ENCODE measurements at regions not wholly inside any gene's neighbourhood (a gene's known extent, or its start where the extent isn't known, plus 50 kb on each side); places are given as distances from the start of the nearest gene placed in this dataset.

GRCh38 chr16:9476744-9477143 lies 385.3 kb downstream of the HAPSTR1 start:
- TF ChIP-seq YY1 (IDR thresholded peaks at IDR 0.05; ENCODE audit: low read depth) (no peak), EP300 (IDR thresholded peaks at IDR 0.05; ENCODE audit: borderline replicate concordance) (no peak), EGR1 (IDR thresholded peaks at IDR 0.05) (no peak), FOXM1 (IDR thresholded peaks at IDR 0.05; ENCODE audit: borderline replicate concordance, low read depth) (no peak), TAF1 (IDR thresholded peaks at IDR 0.05; ENCODE audit: low read depth) (no peak), CEBPB (IDR thresholded peaks at IDR 0.05) (no peak), TEAD4 (IDR thresholded peaks at IDR 0.05) (no peak), REST (IDR thresholded peaks at IDR 0.05; ENCODE audit: low read depth) (no peak), NFIC (IDR thresholded peaks at IDR 0.05) (no peak)

- TF ChIP-seq EP300 (IDR thresholded peaks at IDR 0.05; ENCODE audit: borderline replicate concordance), result no peak
- TF ChIP-seq TAF1 (IDR thresholded peaks at IDR 0.05; ENCODE audit: low read depth), result no peak
These were observed 387.6 kb downstream of the HAPSTR1 start for GRCh38 chr16:9479008-9479407.

GRCh38 chr16:9480503-9480902 lies 389.1 kb downstream of the HAPSTR1 start:
- TF ChIP-seq USF1 (IDR thresholded peaks at IDR 0.05) (no peak), CEBPB (IDR thresholded peaks at IDR 0.05) (no peak)

- TF ChIP-seq TCF12 (IDR thresholded peaks at IDR 0.05; ENCODE audit: low read depth) (no peak), EGR1 (IDR thresholded peaks at IDR 0.05) (no peak), MAX (IDR thresholded peaks at IDR 0.05) (no peak), CEBPB (IDR thresholded peaks at IDR 0.05) (no peak), YY1 (IDR thresholded peaks at IDR 0.05; ENCODE audit: low read depth) (no peak), FOXM1 (IDR thresholded peaks at IDR 0.05; ENCODE audit: borderline replicate concordance, low read depth) (no peak), NFIC (IDR thresholded peaks at IDR 0.05) (no peak), REST (IDR thresholded peaks at IDR 0.05; ENCODE audit: low read depth) (no peak)
These were observed 390.6 kb downstream of the HAPSTR1 start for GRCh38 chr16:9481747-9482730.

GRCh38 chr16:9484426-9484825 lies 393.0 kb downstream of the HAPSTR1 start:
- no peak for TF ChIP-seq NFIC (IDR thresholded peaks at IDR 0.05)
- no peak for TF ChIP-seq USF1 (IDR thresholded peaks at IDR 0.05)
- no peak for TF ChIP-seq TEAD4 (IDR thresholded peaks at IDR 0.05)
- no peak for TF ChIP-seq TCF12 (IDR thresholded peaks at IDR 0.05; ENCODE audit: low read depth)
- no peak for TF ChIP-seq REST (IDR thresholded peaks at IDR 0.05; ENCODE audit: low read depth)
- TF ChIP-seq EP300 (IDR thresholded peaks at IDR 0.05; ENCODE audit: borderline replicate concordance), result no peak
- TF ChIP-seq EGR1 (IDR thresholded peaks at IDR 0.05), result no peak
- TF ChIP-seq CEBPB (IDR thresholded peaks at IDR 0.05), result no peak
- no peak for TF ChIP-seq YY1 (IDR thresholded peaks at IDR 0.05; ENCODE audit: low read depth)
- no peak for TF ChIP-seq TAF1 (IDR thresholded peaks at IDR 0.05; ENCODE audit: low read depth)
- no peak for TF ChIP-seq FOXM1 (IDR thresholded peaks at IDR 0.05; ENCODE audit: borderline replicate concordance, low read depth)

Measured in Ishikawa (cell line).